Ovary (tissue), 3 donors: ENCODE measurements at regions not wholly inside any gene's neighbourhood (a gene's known extent, or its start where the extent isn't known, plus 50 kb on each side); places are given as distances from the start of the nearest gene placed in this dataset.

ENCODE experiments used
- CTCF ChIP-seq, 3 donors: fragments of 450-650 bp in 2 of 3; fragments of 200-600 bp in 1 of 3; IDR thresholded peaks; one replicate each; pipeline versions ENCODE4 v1.5.1 to v1.8.0; 2016 to 2022; ENCODE audit warnings: antibody characterized with exemption in 3 of 3, mild to moderate bottlenecking in 1 of 3
- EP300 ChIP-seq: sonication (generic); formaldehyde crosslinking; IDR thresholded peaks from one replicate; pipeline ENCODE4 v1.6.1; 2017; ENCODE audit warnings: antibody characterized with exemption
- donor health status: DM: no; HTN: no; CAD: no.

DNA sequence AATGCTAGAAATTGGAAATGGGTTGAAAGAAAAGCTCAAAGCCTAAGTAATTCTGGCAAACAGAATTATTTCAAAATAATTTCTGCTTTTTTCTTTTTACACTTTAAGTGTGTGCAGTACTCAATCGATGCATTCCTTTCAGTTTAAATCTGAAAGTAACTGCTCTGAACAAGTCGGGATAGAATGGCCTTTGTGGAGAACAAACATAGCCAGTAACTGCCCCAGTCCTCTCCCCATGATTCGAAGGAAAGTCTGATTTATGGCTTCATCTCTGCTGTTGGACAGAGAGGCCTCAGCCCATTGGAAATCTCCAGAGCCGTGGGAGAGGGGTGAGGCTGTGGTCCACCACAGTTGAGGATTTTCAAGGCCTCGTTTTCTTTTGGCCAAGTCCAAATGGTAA, 174.0 kb upstream of the TLL1 start:
- TF ChIP-seq CTCF (IDR thresholded peaks at IDR 0.05) (no peak), EP300 (no peak)
